Naive thymus-derived CD4-positive, alpha-beta T cell (primary cell): ENCODE measurements at regions not wholly inside any gene's neighbourhood (a gene's known extent, or its start where the extent isn't known, plus 50 kb on each side); places are given as distances from the start of the nearest gene placed in this dataset.

Experiments
- ATAC-seq: fragments of 150-1000 bp; cut with Tn5 transposase; 2 replicates; pipeline ENCODE4 v1.10.0; 2021; ENCODE audit warnings: mild to moderate bottlenecking, moderate library complexity
- CTCF ChIA-PET: fragments of 350-600 bp; sonication (Branson Sonifier 250); formaldehyde crosslinking; loops from one replicate; lab custom pipeline; 2021; ENCODE audit warnings: antibody characterized with exemption; lab: Charles Lee
- POLR2A ChIA-PET: fragments of 350-600 bp; sonication (Branson Sonifier 250); formaldehyde crosslinking; loops from one replicate; lab custom pipeline; 2021; ENCODE audit warnings: antibody characterized with exemption, inconsistent platforms; lab: Charles Lee
- DNase-seq, 9 donors: peaks; one replicate each; pipeline versions ENCODE4 v3.0.0 to v3.0.0-alpha.2; 2020 to 2022; ENCODE audit warnings: mixed read lengths in 1 of 9
- H3K27ac ChIP-seq: one replicate; pipeline ENCODE4 v1.7.0; 2013; ENCODE audit warnings: mild to moderate bottlenecking, low read depth, low read length, moderate library complexity
- H3K27me3 ChIP-seq, 2 donors: one replicate each; pipeline ENCODE4 v1.7.0; 2013; ENCODE audit warnings: low read length in 2 of 2, mild to moderate bottlenecking in 2 of 2, moderate library complexity in 2 of 2; ENCODE audit not compliant: control insufficient read depth in 2 of 2, insufficient read depth in 2 of 2
- H3K36me3 ChIP-seq, 3 experiments: 1 replicate in 2 of 3; 2 replicates in 1 of 3; pipeline ENCODE4 v1.7.0; 2013; ENCODE audit warnings: low read length in 3 of 3, mild to moderate bottlenecking in 3 of 3, moderate library complexity in 1 of 3; ENCODE audit not compliant: insufficient read depth in 3 of 3, control insufficient read depth in 2 of 3
- H3K4me1 ChIP-seq, 2 donors: one replicate each; pipeline ENCODE4 v1.7.0; 2013; ENCODE audit warnings: low read length in 2 of 2, mild to moderate bottlenecking in 2 of 2, moderate library complexity in 1 of 2; ENCODE audit not compliant: control insufficient read depth in 2 of 2, insufficient read depth in 2 of 2
- H3K4me3 ChIP-seq: 2 replicates; pipeline ENCODE4 v1.7.0; 2013; ENCODE audit warnings: mild to moderate bottlenecking, low read length
- H3K9me3 ChIP-seq, 3 experiments: 1 replicate in 2 of 3; 2 replicates in 1 of 3; pipeline ENCODE4 v1.7.0; 2013; ENCODE audit warnings: low read length in 3 of 3; ENCODE audit not compliant: control insufficient read depth in 2 of 3
- H3K27ac Mint-ChIP-seq, 9 donors: one replicate each; pipeline ENCODE4 v1.8.0; 2020 to 2022; ENCODE audit warnings: mixed read lengths in 9 of 9, mild to moderate bottlenecking in 8 of 9, moderate library complexity in 5 of 9, inconsistent platforms in 2 of 9
- H3K27me3 Mint-ChIP-seq, 5 donors: one replicate each; pipeline ENCODE4 v1.8.0; 2021 to 2022; ENCODE audit warnings: mixed read lengths in 5 of 5, mild to moderate bottlenecking in 1 of 5
- H3K36me3 Mint-ChIP-seq, 5 donors: one replicate each; pipeline ENCODE4 v1.8.0; 2020 to 2022; ENCODE audit warnings: mixed read lengths in 5 of 5, mild to moderate bottlenecking in 3 of 5, inconsistent platforms in 1 of 5
- H3K4me1 Mint-ChIP-seq, 7 donors: one replicate each; pipeline ENCODE4 v1.8.0; 2020 to 2022; ENCODE audit warnings: mixed read lengths in 7 of 7, mild to moderate bottlenecking in 3 of 7, inconsistent platforms in 1 of 7
- H3K4me3 Mint-ChIP-seq, 10 donors: one replicate each; pipeline ENCODE4 v1.8.0; 2020 to 2022; ENCODE audit warnings: mild to moderate bottlenecking in 10 of 10, mixed read lengths in 10 of 10, moderate library complexity in 6 of 10, inconsistent platforms in 2 of 10
- H3K9me3 Mint-ChIP-seq, 11 donors: one replicate each; pipeline ENCODE4 v1.8.0; 2020 to 2022; ENCODE audit warnings: mixed read lengths in 11 of 11, mild to moderate bottlenecking in 4 of 11, inconsistent platforms in 1 of 11, moderate library complexity in 1 of 11
- intact Hi-C, 2 donors: fragments of 100-400 bp; cut with micrococcal nuclease; formaldehyde crosslinking; loops; one replicate each; pipeline ENCODE4 v1.15.1; 2023

- Mint-ChIP-seq H3K36me3 (no peaks in the 10 kb centered on the region), H3K27ac (no peak overlapping the region), H3K9me3 (peaks cover 2 to 32% (median 14%) of the 10 kb centered on the region in 11 donors), H3K4me3 (no peak overlapping the region), H3K27me3 (no peaks in the 10 kb centered on the region), H3K4me1 (peaks cover 0 to 10% (median 0%) of the 10 kb centered on the region in 7 donors)
- ATAC-seq (no peak), DNase-seq (no peak)
- no peaks in the 10 kb centered on the region for H3K36me3 ChIP-seq
- no peaks in the 10 kb centered on the region for H3K27me3 ChIP-seq
- H3K27ac ChIP-seq, result no peak overlapping the region
- ChIA-PET CTCF (no interaction called here), POLR2A (no interaction called here)
- H3K4me3 ChIP-seq, result no peak overlapping the region
- no peaks in the 10 kb centered on the region for H3K4me1 ChIP-seq
- intact Hi-C loops, result no loop called here
- H3K9me3 ChIP-seq, result no peaks in the 10 kb centered on the region
These were observed 141.2 kb upstream of the HCRTR2 start for GRCh38 chr6:55033016-55033546.

DNA sequence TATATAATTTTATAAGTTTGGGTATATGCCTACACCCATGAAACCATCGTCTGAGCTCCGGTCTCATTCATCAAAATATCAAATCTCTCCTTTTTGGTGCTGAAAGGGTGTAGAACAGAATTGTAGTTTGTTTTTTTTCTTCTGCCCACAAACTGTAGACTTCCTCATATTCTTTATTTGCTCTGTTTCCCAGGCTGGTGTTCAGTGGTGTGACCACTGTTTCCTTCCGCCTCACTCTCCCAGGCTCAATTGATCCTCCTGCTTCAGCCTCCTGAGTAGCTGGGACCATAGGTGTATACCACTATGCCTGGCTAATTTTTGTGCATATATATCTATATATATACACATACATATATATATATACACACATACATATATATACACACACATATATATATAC, 139.6 kb upstream of the HCRTR2 start:
- ChIA-PET POLR2A (no interaction called here), CTCF (no interaction called here)
- intact Hi-C loops, result no loop called here
- H3K4me3 ChIP-seq, result no peak overlapping the region
- H3K27me3 Mint-ChIP-seq, result no peaks in the 10 kb centered on the region
- no peaks in the 10 kb centered on the region for H3K36me3 Mint-ChIP-seq
- ATAC-seq, result peak; percentile 24
- H3K36me3 ChIP-seq, result no peaks in the 10 kb centered on the region
- no peak overlapping the region for H3K27ac Mint-ChIP-seq
- H3K9me3 ChIP-seq, result no peaks in the 10 kb centered on the region
- no peaks in the 10 kb centered on the region for H3K4me1 ChIP-seq
- peaks cover 0 to 23% (median 14%) of the 10 kb centered on the region in 11 donors for H3K9me3 Mint-ChIP-seq
- no peaks in the 10 kb centered on the region for H3K27me3 ChIP-seq
- H3K4me1 Mint-ChIP-seq, result peaks cover 0 to 4% (median 0%) of the 10 kb centered on the region in 7 donors
- no peak overlapping the region for H3K27ac ChIP-seq
- H3K4me3 Mint-ChIP-seq, result no peak overlapping the region
- no peak for DNase-seq

DNA sequence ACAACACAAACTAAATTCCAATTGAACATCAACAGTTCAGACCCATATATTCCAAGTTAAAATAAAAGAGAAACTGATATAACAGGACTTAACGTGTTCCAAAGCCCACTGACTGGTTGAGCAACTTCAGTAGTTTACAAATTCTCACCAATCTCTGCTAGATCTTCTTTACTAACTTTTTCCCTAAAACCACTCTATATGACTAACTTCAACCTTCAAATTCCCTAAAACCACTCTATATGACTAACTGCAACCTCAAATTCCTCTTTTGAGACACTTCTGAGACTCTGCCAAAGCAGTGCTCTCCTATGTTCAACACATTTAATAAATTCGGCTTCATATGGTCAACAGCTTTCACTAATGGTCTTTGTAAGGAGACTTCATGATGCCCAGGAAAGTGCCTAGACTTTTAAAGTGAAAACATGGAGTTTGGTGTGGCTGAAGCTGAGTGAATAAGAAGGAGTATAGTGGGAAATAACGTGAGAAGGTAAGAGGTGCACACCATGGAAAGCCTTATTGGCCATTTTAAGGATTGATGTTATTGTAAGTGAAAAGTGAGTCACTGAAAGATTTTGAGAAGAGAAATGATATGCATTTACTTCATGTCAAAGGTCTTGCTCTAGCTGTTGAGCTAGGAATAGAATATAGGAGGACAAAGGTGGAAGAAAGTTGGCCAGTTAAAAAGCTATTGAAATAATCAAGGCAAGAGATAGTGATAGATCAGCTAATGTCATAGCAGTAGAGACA, 134.0 kb upstream of the HCRTR2 start:
- Mint-ChIP-seq H3K36me3 (no peaks in the 10 kb centered on the region), H3K9me3 (peaks cover 0 to 28% (median 9%) of the 10 kb centered on the region in 11 donors), H3K4me1 (no peaks in the 10 kb centered on the region), H3K27me3 (no peaks in the 10 kb centered on the region), H3K27ac (no peak overlapping the region), H3K4me3 (no peak overlapping the region)
- ChIA-PET CTCF (no interaction called here), POLR2A (no interaction called here)
- no peak overlapping the region for H3K27ac ChIP-seq
- ATAC-seq (peak; percentile 86), DNase-seq (no peak)
- no peaks in the 10 kb centered on the region for H3K4me1 ChIP-seq
- H3K9me3 ChIP-seq, result no peaks in the 10 kb centered on the region
- no peak overlapping the region for H3K4me3 ChIP-seq
- intact Hi-C loops, result no loop called here
- H3K27me3 ChIP-seq, result no peaks in the 10 kb centered on the region
- no peaks in the 10 kb centered on the region for H3K36me3 ChIP-seq

DNA sequence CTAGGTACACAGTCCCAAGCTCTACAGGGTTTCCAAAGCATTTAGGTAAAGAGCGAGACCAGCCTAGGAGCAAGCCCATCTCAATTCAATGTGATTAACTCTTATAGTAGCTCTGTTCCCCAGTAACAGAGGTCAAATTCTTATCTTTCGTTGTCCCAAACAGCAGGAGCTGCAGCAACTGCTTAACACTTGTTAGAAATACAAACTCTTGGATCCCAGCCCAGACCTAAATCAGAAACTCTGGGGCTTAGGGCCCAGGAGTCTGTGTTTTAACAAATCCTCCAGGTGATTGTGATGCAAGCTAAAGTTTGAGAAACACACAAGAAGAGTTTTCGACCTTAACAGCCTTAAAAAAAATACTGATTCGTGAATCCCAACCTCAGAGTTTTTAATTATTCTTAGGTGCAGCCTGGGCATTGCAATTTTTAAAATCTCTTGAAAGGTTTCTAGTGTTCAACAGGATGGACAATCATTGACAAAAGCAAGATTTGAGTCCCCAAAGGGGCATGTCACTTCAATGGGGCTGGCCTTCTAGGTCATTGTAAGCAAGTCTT, 127.4 kb upstream of the HCRTR2 start:
- no peaks in the 10 kb centered on the region for H3K36me3 Mint-ChIP-seq
- no peaks in the 10 kb centered on the region for H3K27me3 Mint-ChIP-seq
- Histone ChIP-seq H3K36me3 (no peaks in the 10 kb centered on the region), H3K27me3 (no peaks in the 10 kb centered on the region), H3K4me1 (no peaks in the 10 kb centered on the region), H3K27ac (no peak overlapping the region), H3K4me3 (no peak overlapping the region), H3K9me3 (no peaks in the 10 kb centered on the region)
- intact Hi-C loops, result no loop called here
- no peaks in the 10 kb centered on the region for H3K4me1 Mint-ChIP-seq
- CTCF ChIA-PET, result no interaction called here
- H3K9me3 Mint-ChIP-seq, result peaks cover 0 to 7% (median 3%) of the 10 kb centered on the region in 11 donors
- ATAC-seq (no peak), DNase-seq (no peak)
- H3K27ac Mint-ChIP-seq, result no peak overlapping the region
- H3K4me3 Mint-ChIP-seq, result no peak overlapping the region
- POLR2A ChIA-PET, result no interaction called here

DNA sequence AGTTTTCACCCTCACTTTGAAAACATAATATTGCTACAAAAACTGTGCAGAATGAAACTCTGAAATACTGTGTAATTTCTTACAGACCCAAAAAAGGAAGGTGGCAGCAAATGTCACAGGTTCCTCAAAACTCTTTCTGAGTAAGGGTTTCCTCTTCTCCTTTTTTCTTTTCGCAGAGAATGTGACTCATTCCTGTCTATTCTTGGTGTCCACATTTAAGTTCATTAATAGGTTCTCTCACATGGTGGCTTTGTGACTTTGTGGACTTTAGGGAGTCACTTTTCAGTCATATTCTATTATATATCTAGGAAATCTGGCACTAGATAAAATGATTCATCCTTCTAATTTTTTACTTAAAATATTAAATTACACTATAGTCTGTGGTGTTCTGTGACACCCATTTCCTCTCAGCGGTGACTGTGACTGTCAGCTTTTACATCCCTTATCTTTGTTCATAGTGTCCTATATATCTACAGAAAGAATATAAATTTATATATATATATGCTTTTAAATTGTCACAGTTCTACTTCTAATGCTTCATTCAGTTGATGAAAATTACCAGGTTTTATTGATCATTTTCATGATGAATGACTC, 126.8 kb upstream of the HCRTR2 start:
- ChIA-PET POLR2A (no interaction called here), CTCF (no interaction called here)
- no peak overlapping the region for H3K4me3 ChIP-seq
- Mint-ChIP-seq H3K9me3 (peaks cover 0 to 10% (median 3%) of the 10 kb centered on the region in 11 donors), H3K36me3 (no peaks in the 10 kb centered on the region), H3K27ac (no peak overlapping the region), H3K4me3 (no peak overlapping the region), H3K27me3 (no peaks in the 10 kb centered on the region), H3K4me1 (no peaks in the 10 kb centered on the region)
- H3K4me1 ChIP-seq, result no peaks in the 10 kb centered on the region
- DNase-seq (no peak), ATAC-seq (peak; percentile 85)
- intact Hi-C loops, result no loop called here
- no peaks in the 10 kb centered on the region for H3K36me3 ChIP-seq
- no peaks in the 10 kb centered on the region for H3K27me3 ChIP-seq
- no peaks in the 10 kb centered on the region for H3K9me3 ChIP-seq
- H3K27ac ChIP-seq, result no peak overlapping the region

DNA sequence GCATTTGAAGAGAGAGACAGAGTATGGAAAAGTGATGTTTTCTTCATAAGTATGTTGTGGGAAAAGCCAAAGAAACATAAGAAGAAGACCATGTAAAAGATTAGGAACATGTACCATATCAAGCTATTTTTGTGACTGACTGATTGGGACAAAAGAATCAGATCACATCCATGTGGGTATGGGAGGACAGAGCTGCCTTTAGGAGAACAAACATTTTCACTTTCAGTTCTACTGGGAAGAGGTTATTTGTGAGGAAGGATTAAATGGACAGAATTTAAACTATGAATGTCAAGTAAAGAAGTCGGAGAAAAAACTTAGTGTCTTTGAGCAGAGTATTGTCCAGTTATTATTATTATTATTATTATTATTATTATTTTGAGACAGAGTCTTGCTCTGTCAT, 124.4 kb upstream of the HCRTR2 start:
- Mint-ChIP-seq H3K27ac (no peak overlapping the region), H3K27me3 (no peaks in the 10 kb centered on the region), H3K4me1 (no peaks in the 10 kb centered on the region), H3K4me3 (no peak overlapping the region), H3K9me3 (peaks cover 0 to 16% (median 2%) of the 10 kb centered on the region in 11 donors), H3K36me3 (no peaks in the 10 kb centered on the region)
- Histone ChIP-seq H3K4me3 (no peak overlapping the region), H3K27ac (no peak overlapping the region), H3K4me1 (no peaks in the 10 kb centered on the region), H3K27me3 (no peaks in the 10 kb centered on the region), H3K9me3 (no peaks in the 10 kb centered on the region), H3K36me3 (no peaks in the 10 kb centered on the region)
- POLR2A ChIA-PET, result no interaction called here
- no peak for DNase-seq
- ATAC-seq, result no peak
- intact Hi-C loops, result no loop called here
- CTCF ChIA-PET, result no interaction called here
